ENCODE measurements at regions not wholly inside any gene's neighbourhood (a gene's known extent, or its start where the extent isn't known, plus 50 kb on each side); places are given as distances from the start of the nearest gene placed in this dataset.

GRCh38 chr3:29092348-29092747 lies 188.5 kb upstream of the RBMS3 start:
- in situ Hi-C loops (cut with HindIII; ENCODE audit: low sequenced_read_pairs): no loop called here
- no peak for DNase-seq (ENCODE audit: low read depth)
- H3K4me3 ChIP-seq (ENCODE audit: low read depth, low read length): no peak overlapping the region
- TF ChIP-seq CTCF (IDR thresholded peaks at IDR 0.05; ENCODE audit: low read depth, low read length, missing control alignments): no peak

GRCh38 chr3:29099296-29099695 lies 181.6 kb upstream of the RBMS3 start:
- in situ Hi-C loops (cut with HindIII; ENCODE audit: low sequenced_read_pairs): no loop called here
- no peak for DNase-seq (ENCODE audit: low read depth)
- TF ChIP-seq CTCF (IDR thresholded peaks at IDR 0.05; ENCODE audit: low read depth, low read length, missing control alignments): no peak
- H3K4me3 ChIP-seq (ENCODE audit: low read depth, low read length): no peak overlapping the region

- in situ Hi-C loops (cut with HindIII; ENCODE audit: low sequenced_read_pairs): no loop called here
- no peak for TF ChIP-seq CTCF (IDR thresholded peaks at IDR 0.05; ENCODE audit: low read depth, low read length, missing control alignments)
- no peak overlapping the region for H3K4me3 ChIP-seq (ENCODE audit: low read depth, low read length)
- DNase-seq (ENCODE audit: low read depth): no peak
These were observed 181.1 kb upstream of the RBMS3 start for GRCh38 chr3:29099775-29100174.

GRCh38 chr3:29100292-29100691 lies 180.6 kb upstream of the RBMS3 start:
- DNase-seq (ENCODE audit: low read depth): no peak

GRCh38 chr3:29128001-29128400 lies 152.9 kb upstream of the RBMS3 start:
- in situ Hi-C loops (cut with HindIII; ENCODE audit: low sequenced_read_pairs): no loop called here
- no peak for TF ChIP-seq CTCF (IDR thresholded peaks at IDR 0.05; ENCODE audit: low read depth, low read length, missing control alignments)
- peak; percentile 35 for DNase-seq (ENCODE audit: low read depth)

More at GRCh38 chr3:29100292-29100691, 180.6 kb upstream of the RBMS3 start:
- in situ Hi-C loops (cut with HindIII; ENCODE audit: low sequenced_read_pairs): no loop called here
- no peak for TF ChIP-seq CTCF (IDR thresholded peaks at IDR 0.05; ENCODE audit: low read depth, low read length, missing control alignments)
- no peak overlapping the region for H3K4me3 ChIP-seq (ENCODE audit: low read depth, low read length)

GRCh38 chr3:29137601-29138000 lies 143.3 kb upstream of the RBMS3 start:
- DNase-seq (ENCODE audit: low read depth): no peak
- in situ Hi-C loops (cut with HindIII; ENCODE audit: low sequenced_read_pairs): no loop called here
- H3K4me3 ChIP-seq (ENCODE audit: low read depth, low read length): no peak overlapping the region
- no peak for TF ChIP-seq CTCF (IDR thresholded peaks at IDR 0.05; ENCODE audit: low read depth, low read length, missing control alignments)

More at GRCh38 chr3:29128001-29128400, 152.9 kb upstream of the RBMS3 start:
- no peak overlapping the region for H3K4me3 ChIP-seq (ENCODE audit: low read depth, low read length)

GRCh38 chr3:29138171-29138570 lies 142.7 kb upstream of the RBMS3 start:
- no peak for DNase-seq (ENCODE audit: low read depth)
- H3K4me3 ChIP-seq (ENCODE audit: low read depth, low read length): no peak overlapping the region
- in situ Hi-C loops (cut with HindIII; ENCODE audit: low sequenced_read_pairs): no loop called here
- TF ChIP-seq CTCF (IDR thresholded peaks at IDR 0.05; ENCODE audit: low read depth, low read length, missing control alignments): no peak
